GM21619 (cell line): ENCODE measurements at regions not wholly inside any gene's neighbourhood (a gene's known extent, or its start where the extent isn't known, plus 50 kb on each side); places are given as distances from the start of the nearest gene placed in this dataset.

ENCODE experiments used
- ATAC-seq: cut with Tn5 transposase; IDR thresholded peaks from one replicate; pipeline ENCODE4 v1.9.1; 2021; ENCODE audit not compliant: unreplicated experiment

- ATAC-seq: no peak
These were observed 152.1 kb upstream of the TENM3 start for GRCh38 chr4:182091128-182091527.

GRCh38 chr4:182093431-182093831, 149.8 kb upstream of the TENM3 start:
- ATAC-seq: no peak

- no peak for ATAC-seq
These were observed 149.3 kb upstream of the TENM3 start for GRCh38 chr4:182093935-182094334.

- ATAC-seq: no peak
These were observed 141.6 kb upstream of the TENM3 start for GRCh38 chr4:182101618-182102017.

- no peak for ATAC-seq
These were observed 140.6 kb upstream of the TENM3 start for GRCh38 chr4:182102576-182102975.

GRCh38 chr4:182103614-182104319, 139.4 kb upstream of the TENM3 start:
- no peak for ATAC-seq

GRCh38 chr4:182105416-182105815, 137.8 kb upstream of the TENM3 start:
- no peak for ATAC-seq

GRCh38 chr4:182107931-182108330, 135.3 kb upstream of the TENM3 start:
- ATAC-seq: no peak

GRCh38 chr4:182111586-182111985, 131.6 kb upstream of the TENM3 start:
- no peak for ATAC-seq

GRCh38 chr4:182113779-182114178, 129.4 kb upstream of the TENM3 start:
- no peak for ATAC-seq

GRCh38 chr4:182124359-182124758, 118.8 kb upstream of the TENM3 start:
- ATAC-seq: no peak

GRCh38 chr4:182126096-182126495, 117.1 kb upstream of the TENM3 start:
- ATAC-seq: no peak

- ATAC-seq: no peak
These were observed 116.6 kb upstream of the TENM3 start for GRCh38 chr4:182126603-182127002.

- no peak for ATAC-seq
These were observed 110.2 kb upstream of the TENM3 start for GRCh38 chr4:182133033-182133432.

- no peak for ATAC-seq
These were observed 108.9 kb upstream of the TENM3 start for GRCh38 chr4:182134261-182134660.

GRCh38 chr4:182136201-182136600, 107.0 kb upstream of the TENM3 start:
- ATAC-seq: no peak

GRCh38 chr4:182137343-182137742, 105.9 kb upstream of the TENM3 start:
- ATAC-seq: no peak

GRCh38 chr4:182139491-182139890, 103.7 kb upstream of the TENM3 start:
- ATAC-seq: no peak

GRCh38 chr4:182140547-182140946, 102.7 kb upstream of the TENM3 start:
- no peak for ATAC-seq

GRCh38 chr4:182141061-182141460, 102.1 kb upstream of the TENM3 start:
- no peak for ATAC-seq

GRCh38 chr4:182142176-182143085, 100.8 kb upstream of the TENM3 start:
- ATAC-seq: no peak
